ACC112 (cell line): ENCODE measurements at regions not wholly inside any gene's neighbourhood (a gene's known extent, or its start where the extent isn't known, plus 50 kb on each side); places are given as distances from the start of the nearest gene placed in this dataset.

Experiments used
- H2AFZ ChIP-seq: fragments of 200-600 bp; sonication (generic); one replicate; pipeline ENCODE4 v1.6.0; 2017; ENCODE audit warnings: antibody characterized with exemption, low read length; ENCODE audit not compliant: unreplicated experiment
- H3K27ac ChIP-seq: fragments of 200-600 bp; sonication (generic); 2 replicates; pipeline ENCODE4 v1.5.1; 2014; ENCODE audit warnings: low read depth, mild to moderate bottlenecking, antibody characterized with exemption, low read length, moderate library complexity
- H3K27me3 ChIP-seq: fragments of 200-600 bp; sonication (generic); 2 replicates; pipeline ENCODE4 v1.6.1; 2014; ENCODE audit warnings: mild to moderate bottlenecking, antibody characterized with exemption, low read length, moderate library complexity, mixed read lengths; ENCODE audit not compliant: insufficient read depth
- H3K36me3 ChIP-seq: fragments of 200-600 bp; sonication (generic); 2 replicates; pipeline ENCODE4 v1.6.1; 2016; ENCODE audit warnings: mild to moderate bottlenecking, antibody characterized with exemption, low read length, moderate library complexity, mixed read lengths; ENCODE audit not compliant: insufficient read depth
- H3K4me1 ChIP-seq: fragments of 200-600 bp; sonication (generic); one replicate; pipeline ENCODE4 v1.6.1; 2016; ENCODE audit warnings: low read length, mixed read lengths; ENCODE audit not compliant: insufficient read depth, unreplicated experiment, control insufficient read depth
- H3K4me3 ChIP-seq: fragments of 200-600 bp; sonication (generic); 2 replicates; pipeline ENCODE4 v1.5.1; 2014; ENCODE audit warnings: mild to moderate bottlenecking, low read depth, low read length
- H3K79me2 ChIP-seq: fragments of 200-600 bp; sonication (generic); one replicate; pipeline ENCODE4 v1.6.0; 2016; ENCODE audit warnings: low read length; ENCODE audit not compliant: control insufficient read depth, unreplicated experiment, insufficient read depth

- Histone ChIP-seq H3K79me2 (no peaks in the 10 kb centered on the region), H3K27me3 (peaks cover 16% of the 10 kb centered on the region), H3K27ac (no peak overlapping the region), H3K4me1 (no peaks in the 10 kb centered on the region), H2AFZ (no peak overlapping the region), H3K4me3 (no peak overlapping the region), H3K36me3 (no peaks in the 10 kb centered on the region)
Measured at GRCh38 chr3:43218921-43219320, 67.4 kb upstream of the SNRK start.

DNA sequence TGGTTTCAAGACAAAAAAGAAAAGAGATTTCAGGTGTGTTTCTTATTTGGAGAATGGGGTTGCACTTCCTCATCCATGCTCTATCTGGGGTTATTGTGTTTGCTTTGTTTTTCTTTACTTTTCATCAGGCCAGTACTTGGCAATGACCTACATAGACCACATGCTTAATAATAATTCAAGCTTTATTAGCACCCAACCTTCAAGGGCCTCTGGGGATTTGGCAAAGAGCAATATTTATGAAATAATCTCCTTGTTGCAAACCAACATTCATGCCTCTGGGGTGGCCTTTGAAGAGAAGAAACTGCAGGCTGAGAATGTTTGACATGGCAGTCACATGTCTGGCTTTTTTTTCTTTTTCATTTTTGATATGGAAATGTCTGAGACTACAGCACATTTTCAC, 68.2 kb upstream of the SNRK start:
- Histone ChIP-seq H3K4me3 (no peak overlapping the region), H3K27ac (no peak overlapping the region), H3K36me3 (no peaks in the 10 kb centered on the region), H3K4me1 (no peaks in the 10 kb centered on the region), H2AFZ (no peak overlapping the region), H3K79me2 (no peaks in the 10 kb centered on the region), H3K27me3 (peaks cover 16% of the 10 kb centered on the region)

- Histone ChIP-seq H3K4me1 (no peaks in the 10 kb centered on the region), H2AFZ (no peak overlapping the region), H3K79me2 (no peaks in the 10 kb centered on the region), H3K27ac (no peak overlapping the region), H3K27me3 (peaks cover 16% of the 10 kb centered on the region), H3K4me3 (no peak overlapping the region), H3K36me3 (no peaks in the 10 kb centered on the region)
Measured at GRCh38 chr3:43217633-43218032, 68.7 kb upstream of the SNRK start.

DNA sequence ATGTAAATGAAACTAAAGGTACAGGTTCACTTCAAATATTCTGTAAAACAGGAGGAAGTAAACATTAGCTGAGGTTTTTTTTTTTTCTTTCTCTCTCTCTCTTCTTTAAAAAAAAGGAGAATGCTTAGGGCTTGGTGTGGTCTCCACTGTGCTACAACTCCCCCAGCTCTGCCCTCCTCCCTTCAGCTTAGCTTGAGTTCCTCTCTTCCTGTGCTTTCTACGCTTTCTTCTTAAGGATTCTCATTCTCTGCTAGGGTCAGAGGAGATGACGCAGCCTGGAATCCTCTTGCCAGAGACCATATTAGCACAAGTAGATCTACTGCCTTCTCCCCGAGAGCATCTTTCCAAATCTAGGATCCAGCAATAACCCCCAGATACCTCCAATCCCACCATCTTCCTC, 69.1 kb upstream of the SNRK start:
- H3K36me3 ChIP-seq: no peaks in the 10 kb centered on the region
- no peaks in the 10 kb centered on the region for H3K79me2 ChIP-seq
- no peaks in the 10 kb centered on the region for H3K4me1 ChIP-seq
- H3K27me3 ChIP-seq: peaks cover 16% of the 10 kb centered on the region
- H2AFZ ChIP-seq: no peak overlapping the region
- H3K4me3 ChIP-seq: no peak overlapping the region
- H3K27ac ChIP-seq: no peak overlapping the region

DNA sequence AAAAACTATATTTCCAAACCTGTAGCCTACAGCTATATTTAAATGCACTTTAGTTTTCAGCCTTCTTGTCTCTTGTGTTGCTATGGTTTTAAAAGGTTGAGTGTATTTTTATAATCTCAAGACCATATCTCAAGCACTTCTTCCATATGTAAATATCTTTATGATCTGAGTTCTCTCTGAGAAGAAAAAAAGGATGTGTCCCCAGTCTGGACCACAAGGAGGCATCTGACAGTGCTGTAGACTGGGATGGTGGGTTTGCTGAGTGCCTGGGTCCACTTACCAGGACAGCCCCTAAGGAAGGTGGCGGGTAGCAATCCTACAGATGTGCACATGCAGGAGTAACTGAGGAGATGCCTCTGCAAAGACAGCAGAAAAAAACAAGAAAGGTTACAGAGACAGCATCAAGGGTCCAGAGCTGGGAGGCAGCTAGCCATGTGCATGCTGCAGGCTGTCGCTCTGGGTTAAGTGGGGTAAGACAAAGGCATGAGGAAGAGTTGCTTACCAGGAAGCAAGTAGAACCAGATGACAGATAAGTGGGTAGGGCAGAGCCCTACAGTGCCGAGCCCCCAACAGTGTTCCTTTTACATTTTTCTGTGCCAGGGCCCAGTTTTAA, 70.6 kb upstream of the SNRK start:
- Histone ChIP-seq H3K36me3 (no peaks in the 10 kb centered on the region), H3K79me2 (no peaks in the 10 kb centered on the region), H3K4me3 (no peak overlapping the region), H3K4me1 (no peaks in the 10 kb centered on the region), H3K27ac (no peak overlapping the region), H3K27me3 (peaks cover 16% of the 10 kb centered on the region), H2AFZ (no peak overlapping the region)

- no peak overlapping the region for H2AFZ ChIP-seq
- no peak overlapping the region; the same call in 1 of the 2 replicates for H3K4me3 ChIP-seq
- no peaks in the 10 kb centered on the region for H3K79me2 ChIP-seq
- no peaks in the 10 kb centered on the region for H3K36me3 ChIP-seq
- no peak overlapping the region for H3K27ac ChIP-seq
- H3K4me1 ChIP-seq: no peaks in the 10 kb centered on the region
- H3K27me3 ChIP-seq: peaks cover 16% of the 10 kb centered on the region
Measured at GRCh38 chr3:43215138-43215537, 71.2 kb upstream of the SNRK start.

DNA sequence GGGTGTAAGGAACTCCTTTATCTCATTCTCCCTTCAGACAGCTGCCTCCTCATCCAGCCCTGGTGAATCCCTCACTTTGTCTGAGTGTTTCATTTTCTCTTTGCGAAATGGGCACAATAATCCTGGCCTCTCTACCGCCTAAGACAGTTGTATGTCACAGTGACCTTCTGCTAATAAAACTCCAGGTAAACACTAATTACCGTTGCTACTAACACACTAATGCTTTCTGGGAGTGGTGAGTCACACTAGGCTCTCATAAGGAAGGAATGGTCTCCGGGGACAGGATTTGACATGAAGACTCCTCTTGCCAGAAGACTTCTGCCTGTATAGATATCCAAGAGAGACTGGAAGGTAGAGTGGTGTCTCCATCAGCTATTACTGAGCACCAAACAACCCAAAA, 71.7 kb upstream of the SNRK start:
- no peaks in the 10 kb centered on the region for H3K79me2 ChIP-seq
- H3K27ac ChIP-seq: no peak overlapping the region
- H3K27me3 ChIP-seq: peaks cover 13% of the 10 kb centered on the region
- H3K4me3 ChIP-seq: no peak overlapping the region; the same call in 1 of the 2 replicates
- no peaks in the 10 kb centered on the region for H3K36me3 ChIP-seq
- no peak overlapping the region for H2AFZ ChIP-seq
- no peaks in the 10 kb centered on the region for H3K4me1 ChIP-seq

- Histone ChIP-seq H3K79me2 (no peaks in the 10 kb centered on the region), H3K27me3 (peaks cover 5% of the 10 kb centered on the region), H3K4me1 (no peaks in the 10 kb centered on the region), H3K4me3 (no peak overlapping the region), H3K36me3 (no peaks in the 10 kb centered on the region), H3K27ac (no peak overlapping the region), H2AFZ (no peak overlapping the region)
Measured at GRCh38 chr3:43213631-43214030, 72.7 kb upstream of the SNRK start.

DNA sequence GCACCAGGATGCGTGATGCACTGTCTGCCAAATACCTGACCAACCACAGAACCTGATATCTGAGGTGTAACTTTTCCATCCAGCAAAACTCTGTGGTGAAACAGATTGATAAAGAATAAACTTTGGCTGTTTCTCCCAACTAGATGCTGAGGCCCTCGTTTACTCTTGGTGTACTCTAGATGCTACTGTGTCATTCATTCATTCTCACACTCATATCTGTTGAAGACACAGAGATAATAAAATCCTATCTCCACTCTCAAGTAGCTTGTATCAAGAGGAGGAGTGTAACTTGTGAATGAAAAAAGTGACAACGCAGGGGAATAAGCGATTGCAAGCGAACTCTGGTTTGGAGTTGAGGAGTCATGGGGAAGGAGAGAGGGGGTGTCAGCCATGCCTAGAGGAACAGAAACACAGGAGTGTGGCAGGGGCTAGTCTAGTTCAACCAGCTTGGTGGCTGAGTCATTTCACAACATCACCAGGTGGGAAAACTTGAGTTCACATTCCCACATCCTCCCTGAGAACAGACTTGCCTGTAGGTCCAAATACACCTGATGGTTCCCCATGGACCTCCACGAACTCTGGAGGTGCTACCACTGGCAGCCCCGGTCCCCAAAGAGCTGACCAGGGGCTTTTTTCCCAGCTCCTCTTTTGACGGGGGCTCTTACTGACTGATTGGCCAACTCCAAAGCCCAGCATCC, 73.3 kb upstream of the SNRK start:
- H3K27ac ChIP-seq: no peak overlapping the region
- no peak overlapping the region for H2AFZ ChIP-seq

GRCh38 chr3:43211681-43212080, 74.7 kb upstream of the SNRK start:
- no peaks in the 10 kb centered on the region for H3K4me1 ChIP-seq
- peaks cover 4% of the 10 kb centered on the region; the same call in 1 of the 2 replicates for H3K27me3 ChIP-seq
- H3K27ac ChIP-seq: no peak overlapping the region
- no peaks in the 10 kb centered on the region for H3K79me2 ChIP-seq
- H2AFZ ChIP-seq: no peak overlapping the region
- no peaks in the 10 kb centered on the region for H3K36me3 ChIP-seq
- no peak overlapping the region for H3K4me3 ChIP-seq

More for the DNA sequence above, 73.3 kb upstream of the SNRK start:
- H3K79me2 ChIP-seq: no peaks in the 10 kb centered on the region
- H3K4me1 ChIP-seq: no peaks in the 10 kb centered on the region
- no peaks in the 10 kb centered on the region for H3K36me3 ChIP-seq
- H3K27me3 ChIP-seq: peaks cover 4% of the 10 kb centered on the region; the same call in 1 of the 2 replicates
- no peak overlapping the region for H3K4me3 ChIP-seq
